ENCODE measurements at regions not wholly inside any gene's neighbourhood (a gene's known extent, or its start where the extent isn't known, plus 50 kb on each side); places are given as distances from the start of the nearest gene placed in this dataset.

- DNase-seq, result no peak
These were observed 226.6 kb downstream of the OSR1 start for GRCh38 chr2:19131871-19132270.

- DNase-seq, result no peak
These were observed 230.3 kb downstream of the OSR1 start for GRCh38 chr2:19128148-19128547.

GRCh38 chr2:19127616-19128015 is 230.8 kb downstream of the OSR1 start:
- no peak for DNase-seq

- DNase-seq, result no peak
These were observed 232.3 kb downstream of the OSR1 start for GRCh38 chr2:19125901-19126680.

GRCh38 chr2:19124135-19124534 is 234.3 kb downstream of the OSR1 start:
- no peak for DNase-seq

- DNase-seq, result no peak
These were observed 234.9 kb downstream of the OSR1 start for GRCh38 chr2:19123556-19123955.

GRCh38 chr2:19122220-19122619 is 236.2 kb downstream of the OSR1 start:
- no peak for DNase-seq

- DNase-seq, result no peak
These were observed 237.3 kb downstream of the OSR1 start for GRCh38 chr2:19120941-19121750.

- DNase-seq, result no peak
These were observed 238.2 kb downstream of the OSR1 start for GRCh38 chr2:19120181-19120580.

GRCh38 chr2:19119326-19120001 is 239.0 kb downstream of the OSR1 start:
- no peak for DNase-seq

- no peak for DNase-seq
These were observed 241.5 kb downstream of the OSR1 start for GRCh38 chr2:19116918-19117317.

GRCh38 chr2:19114754-19115231 is 243.6 kb downstream of the OSR1 start:
- no peak for DNase-seq

- no peak for DNase-seq
These were observed 244.3 kb downstream of the OSR1 start for GRCh38 chr2:19114126-19114525.

- DNase-seq, result no peak
These were observed 247.1 kb downstream of the OSR1 start for GRCh38 chr2:19111354-19111753.

- DNase-seq, result no peak
These were observed 248.9 kb downstream of the OSR1 start for GRCh38 chr2:19109518-19109917.

GRCh38 chr2:19106376-19106775 is 252.0 kb downstream of the OSR1 start:
- DNase-seq, result no peak

- no peak for DNase-seq
These were observed 253.9 kb downstream of the OSR1 start for GRCh38 chr2:19104503-19104902.

- DNase-seq, result no peak
These were observed 255.6 kb downstream of the OSR1 start for GRCh38 chr2:19102696-19103423.

- DNase-seq, result no peak
These were observed 256.5 kb downstream of the OSR1 start for GRCh38 chr2:19101968-19102367.

- no peak for DNase-seq
These were observed 257.9 kb downstream of the OSR1 start for GRCh38 chr2:19100570-19100969.

- no peak for DNase-seq
These were observed 259.2 kb downstream of the OSR1 start for GRCh38 chr2:19099181-19099580.

GRCh38 chr2:19098467-19099160 is 259.8 kb downstream of the OSR1 start:
- DNase-seq, result no peak
